CD4-positive, alpha-beta T cell treated with Interleukin-17A for 4 hours (primary cell): ENCODE measurements at regions not wholly inside any gene's neighbourhood (a gene's known extent, or its start where the extent isn't known, plus 50 kb on each side); places are given as distances from the start of the nearest gene placed in this dataset.
"Not testable (repeated sequence)": the region's sequence is repeated elsewhere in the genome, so short reads cannot be mapped to it uniquely, and the experiment has no call there.

Experiments
- DNase-seq: peaks from one replicate; pipeline ENCODE4 v3.0.0-alpha.2; 2020; ENCODE audit warnings: mixed read lengths

GRCh38 chr1:111063595-111063994, 76.3 kb downstream of the DRAM2 start:
- DNase-seq, result no peak

- DNase-seq, result no peak
These were observed 77.3 kb downstream of the DRAM2 start for GRCh38 chr1:111062624-111063023.

DNA sequence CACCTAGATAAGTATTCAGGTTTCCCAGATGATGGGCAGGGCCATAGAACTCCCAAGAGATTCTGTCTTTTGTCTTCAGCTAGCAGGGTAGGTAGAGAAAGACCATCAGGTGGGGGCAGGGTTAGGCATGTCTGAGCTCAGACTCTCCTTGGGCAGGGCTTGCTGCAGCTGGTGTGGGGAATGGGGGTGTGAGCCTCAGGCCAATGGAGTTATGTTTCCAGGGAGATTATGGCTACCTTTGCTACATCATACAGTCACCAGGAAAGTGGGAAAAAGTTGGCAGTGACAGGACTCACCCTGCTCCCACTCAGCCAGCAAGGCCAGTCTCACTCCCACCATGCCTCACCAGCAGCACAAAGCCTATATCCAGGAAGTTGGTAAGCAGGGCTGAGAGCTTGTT, 77.8 kb downstream of the DRAM2 start:
- no peak for DNase-seq

- DNase-seq, result no peak
These were observed 85.2 kb downstream of the DRAM2 start for GRCh38 chr1:111054656-111055055.

GRCh38 chr1:111052246-111052645, 87.6 kb downstream of the DRAM2 start:
- no peak for DNase-seq

GRCh38 chr1:111048253-111048652, 84.5 kb upstream of the LRIF1 start:
- not testable (repeated sequence) for DNase-seq

- no peak for DNase-seq
These were observed 81.5 kb upstream of the LRIF1 start for GRCh38 chr1:111045033-111045722.

- peak; percentile 56 for DNase-seq
These were observed 68.7 kb upstream of the LRIF1 start for GRCh38 chr1:111032295-111032897.

DNA sequence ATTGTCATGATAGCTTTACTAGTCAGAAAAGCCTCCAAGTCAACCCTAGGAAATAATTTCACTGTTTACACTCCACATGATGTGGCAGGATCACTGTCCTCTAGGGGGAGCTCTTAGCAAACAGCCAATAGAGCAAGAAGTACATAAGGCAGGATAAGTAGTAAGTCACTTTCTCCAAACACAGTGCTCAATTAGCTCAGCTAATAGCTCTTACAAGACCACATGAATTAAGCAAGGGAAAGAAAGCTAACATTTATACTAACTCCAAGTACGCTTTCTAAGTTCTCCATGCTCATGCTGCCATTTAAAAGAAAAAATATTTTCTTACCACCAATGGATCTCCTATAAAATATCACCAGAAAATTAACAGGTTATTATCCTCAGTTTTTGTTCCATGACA, 66.9 kb upstream of the LRIF1 start:
- peak; percentile 69 for DNase-seq

GRCh38 chr1:111025109-111025508, 61.4 kb upstream of the LRIF1 start:
- no peak for DNase-seq

DNA sequence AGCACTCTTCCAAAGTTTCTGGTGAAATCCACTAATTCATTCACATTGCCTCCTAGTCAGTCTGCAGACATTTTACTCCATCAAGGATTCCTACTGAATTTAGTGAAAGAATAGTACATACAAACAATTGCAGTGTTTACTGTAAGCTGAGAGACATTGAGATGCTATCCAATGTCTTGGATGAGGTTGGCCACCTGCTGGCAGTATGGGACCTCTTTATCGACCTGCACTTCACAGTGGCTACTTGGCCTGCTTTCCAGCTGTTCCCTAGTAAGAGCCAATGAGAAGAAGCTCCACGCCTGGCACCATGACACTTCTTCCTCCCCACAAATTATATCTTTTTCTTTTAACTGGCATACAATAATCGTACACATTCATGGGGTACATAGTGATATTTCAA, 51.5 kb upstream of the LRIF1 start:
- DNase-seq, result no peak
